Panc1 (cell line): ENCODE measurements at regions not wholly inside any gene's neighbourhood (a gene's known extent, or its start where the extent isn't known, plus 50 kb on each side); places are given as distances from the start of the nearest gene placed in this dataset.

Source experiments
- ATAC-seq: fragments of 200-7000 bp; cut with Tn5 transposase; 2 replicates; pipeline ENCODE4 v1.9.1; 2020; ENCODE audit warnings: mild to moderate bottlenecking, moderate library complexity
- BruUV-seq: library from RNA; stranded (reverse); fragments of 400-500 nt; replicated peaks from 2 replicates; lab custom pipeline; 2021; lab: Mats Ljungman, UMichigan
- CTCF ChIA-PET: fragments of 300-600 bp; sonication (Branson Sonifier 250); formaldehyde crosslinking; loops from one replicate; lab custom pipeline; 2022; ENCODE audit warnings: antibody characterized with exemption; lab: Charles Lee
- POLR2A ChIA-PET: fragments of 300-600 bp; sonication (Branson Sonifier 250); formaldehyde crosslinking; loops from one replicate; lab custom pipeline; 2022; ENCODE audit warnings: antibody characterized with exemption; lab: Charles Lee
- DNase-seq: peaks from one replicate; pipeline ENCODE4 v3.0.0-alpha.2; 2010; ENCODE audit warnings: low read depth, low spot score
- H3K27ac ChIP-seq: 2 replicates; pipeline ENCODE4 v1.5.1; 2011; ENCODE audit warnings: mild to moderate bottlenecking, low read length, inconsistent platforms
- H3K27me3 ChIP-seq: fragments of 200-500 bp; sonication (Bioruptor generic); 2 replicates; pipeline ENCODE4 v1.6.0; 2014; ENCODE audit warnings: low read length, inconsistent platforms; ENCODE audit not compliant: control insufficient read depth, insufficient read depth
- H3K36me3 ChIP-seq: fragments of 200-500 bp; sonication (Bioruptor generic); 2 replicates; pipeline ENCODE4 v1.5.1; 2014; ENCODE audit warnings: inconsistent platforms, mild to moderate bottlenecking, low read length, moderate library complexity; ENCODE audit not compliant: control insufficient read depth, insufficient read depth
- H3K4me1 ChIP-seq: 2 replicates; pipeline ENCODE4 v1.5.1; 2011; ENCODE audit warnings: inconsistent platforms, mild to moderate bottlenecking, low read length, moderate library complexity; ENCODE audit not compliant: control insufficient read depth, insufficient read depth
- H3K4me3 ChIP-seq, 2 experiments: 2 replicates each; pipeline ENCODE4 v1.5.1; 2011 to 2012; ENCODE audit warnings: low read depth in 2 of 2, low read length in 2 of 2, mild to moderate bottlenecking in 2 of 2, inconsistent platforms in 1 of 2, moderate library complexity in 1 of 2
- H3K9me3 ChIP-seq: fragments of 200-500 bp; sonication (Bioruptor generic); 2 replicates; pipeline ENCODE4 v1.5.1; 2014; ENCODE audit warnings: low read depth, mild to moderate bottlenecking, inconsistent platforms, low read length, moderate library complexity; ENCODE audit not compliant: control insufficient read depth, insufficient read depth
- POLR2AphosphoS5 ChIP-seq: IDR thresholded peaks from 2 replicates; pipeline ENCODE4 v1.6.1; 2012; ENCODE audit warnings: mild to moderate bottlenecking, low read depth, low read length, moderate library complexity
- SIN3A ChIP-seq: IDR thresholded peaks from 2 replicates; pipeline ENCODE4 v1.6.1; 2012; ENCODE audit warnings: low read depth, mild to moderate bottlenecking, low read length, moderate library complexity, borderline replicate concordance; ENCODE audit not compliant: insufficient read depth
- TCF7L2 ChIP-seq: IDR thresholded peaks from 2 replicates; pipeline ENCODE4 v1.6.1; 2011; ENCODE audit warnings: mild to moderate bottlenecking, low read depth, low read length, inconsistent platforms
- in situ Hi-C: cut with HindIII; loops from 2 replicates; pipeline ENCODE4 v1.10.0; 2016; ENCODE audit warnings: low sequenced_read_pairs, low pct_unique_long_range_greater_than_20kb
- intact Hi-C: fragments of 100-400 bp; cut with micrococcal nuclease; formaldehyde crosslinking; loops from one replicate; pipeline ENCODE4 v1.10.0; 2022; ENCODE audit not compliant: unreplicated experiment
- TF ChIP-seq, protein P1 (sequence below), 2 experiments: IDR thresholded peaks; 2 replicates each; pipeline ENCODE4 v1.6.1; 2011 to 2012; ENCODE audit warnings: low read depth in 2 of 2, control low read depth in 1 of 2, low read length in 1 of 2, mild to moderate bottlenecking in 1 of 2, moderate library complexity in 1 of 2; ENCODE audit not compliant: insufficient read depth in 1 of 2
- TF ChIP-seq, protein P2 (sequence below): fragments of 450-650 bp; IDR thresholded peaks from 2 replicates; pipeline ENCODE4 v1.5.1; 2017; ENCODE audit warnings: mild to moderate bottlenecking

DNA sequence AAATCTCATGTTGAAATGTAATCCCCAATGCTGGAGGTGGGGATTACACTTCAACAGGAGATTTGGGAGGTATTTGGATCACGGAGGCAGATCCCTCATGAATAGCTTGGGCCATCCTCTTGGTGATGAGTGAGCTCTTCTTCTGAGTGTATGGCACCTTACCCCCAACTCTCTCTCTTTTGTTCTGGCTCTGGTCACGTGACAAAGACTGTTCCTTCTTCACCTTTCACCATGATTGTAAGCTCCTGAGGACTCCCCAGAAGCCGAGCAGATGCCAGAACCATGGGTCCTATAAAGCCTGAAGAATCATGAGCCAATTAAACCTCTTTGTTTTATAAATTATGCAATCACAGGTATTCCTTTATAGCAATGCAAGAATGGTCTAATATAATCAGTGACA is 684.2 kb downstream of the LIG4 start:
- Histone ChIP-seq H3K4me3 (no peak overlapping the region), H3K9me3 (no peaks in the 10 kb centered on the region), H3K27me3 (no peaks in the 10 kb centered on the region), H3K4me1 (no peaks in the 10 kb centered on the region), H3K27ac (no peak overlapping the region), H3K36me3 (no peaks in the 10 kb centered on the region)
- ChIA-PET POLR2A (no interaction called here), CTCF (no interaction called here)
- in situ Hi-C loops: no loop called here
- no peak for TF ChIP-seq POLR2AphosphoS5
- TF ChIP-seq TCF7L2: no peak
- TF ChIP-seq, protein P1, sequence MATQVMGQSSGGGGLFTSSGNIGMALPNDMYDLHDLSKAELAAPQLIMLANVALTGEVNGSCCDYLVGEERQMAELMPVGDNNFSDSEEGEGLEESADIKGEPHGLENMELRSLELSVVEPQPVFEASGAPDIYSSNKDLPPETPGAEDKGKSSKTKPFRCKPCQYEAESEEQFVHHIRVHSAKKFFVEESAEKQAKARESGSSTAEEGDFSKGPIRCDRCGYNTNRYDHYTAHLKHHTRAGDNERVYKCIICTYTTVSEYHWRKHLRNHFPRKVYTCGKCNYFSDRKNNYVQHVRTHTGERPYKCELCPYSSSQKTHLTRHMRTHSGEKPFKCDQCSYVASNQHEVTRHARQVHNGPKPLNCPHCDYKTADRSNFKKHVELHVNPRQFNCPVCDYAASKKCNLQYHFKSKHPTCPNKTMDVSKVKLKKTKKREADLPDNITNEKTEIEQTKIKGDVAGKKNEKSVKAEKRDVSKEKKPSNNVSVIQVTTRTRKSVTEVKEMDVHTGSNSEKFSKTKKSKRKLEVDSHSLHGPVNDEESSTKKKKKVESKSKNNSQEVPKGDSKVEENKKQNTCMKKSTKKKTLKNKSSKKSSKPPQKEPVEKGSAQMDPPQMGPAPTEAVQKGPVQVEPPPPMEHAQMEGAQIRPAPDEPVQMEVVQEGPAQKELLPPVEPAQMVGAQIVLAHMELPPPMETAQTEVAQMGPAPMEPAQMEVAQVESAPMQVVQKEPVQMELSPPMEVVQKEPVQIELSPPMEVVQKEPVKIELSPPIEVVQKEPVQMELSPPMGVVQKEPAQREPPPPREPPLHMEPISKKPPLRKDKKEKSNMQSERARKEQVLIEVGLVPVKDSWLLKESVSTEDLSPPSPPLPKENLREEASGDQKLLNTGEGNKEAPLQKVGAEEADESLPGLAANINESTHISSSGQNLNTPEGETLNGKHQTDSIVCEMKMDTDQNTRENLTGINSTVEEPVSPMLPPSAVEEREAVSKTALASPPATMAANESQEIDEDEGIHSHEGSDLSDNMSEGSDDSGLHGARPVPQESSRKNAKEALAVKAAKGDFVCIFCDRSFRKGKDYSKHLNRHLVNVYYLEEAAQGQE (IDR thresholded peaks at IDR 0.05; ENCODE audit: insufficient read depth in 1 of 2, low read depth in 2 of 2, low read length in 1 of 2): no peak
- TF ChIP-seq, protein P2, sequence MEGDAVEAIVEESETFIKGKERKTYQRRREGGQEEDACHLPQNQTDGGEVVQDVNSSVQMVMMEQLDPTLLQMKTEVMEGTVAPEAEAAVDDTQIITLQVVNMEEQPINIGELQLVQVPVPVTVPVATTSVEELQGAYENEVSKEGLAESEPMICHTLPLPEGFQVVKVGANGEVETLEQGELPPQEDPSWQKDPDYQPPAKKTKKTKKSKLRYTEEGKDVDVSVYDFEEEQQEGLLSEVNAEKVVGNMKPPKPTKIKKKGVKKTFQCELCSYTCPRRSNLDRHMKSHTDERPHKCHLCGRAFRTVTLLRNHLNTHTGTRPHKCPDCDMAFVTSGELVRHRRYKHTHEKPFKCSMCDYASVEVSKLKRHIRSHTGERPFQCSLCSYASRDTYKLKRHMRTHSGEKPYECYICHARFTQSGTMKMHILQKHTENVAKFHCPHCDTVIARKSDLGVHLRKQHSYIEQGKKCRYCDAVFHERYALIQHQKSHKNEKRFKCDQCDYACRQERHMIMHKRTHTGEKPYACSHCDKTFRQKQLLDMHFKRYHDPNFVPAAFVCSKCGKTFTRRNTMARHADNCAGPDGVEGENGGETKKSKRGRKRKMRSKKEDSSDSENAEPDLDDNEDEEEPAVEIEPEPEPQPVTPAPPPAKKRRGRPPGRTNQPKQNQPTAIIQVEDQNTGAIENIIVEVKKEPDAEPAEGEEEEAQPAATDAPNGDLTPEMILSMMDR: no peak
- no peak for TF ChIP-seq SIN3A
- intact Hi-C loops: no loop called here
- no TSS peak for BruUV-seq
- no peak for ATAC-seq
- no peak for DNase-seq

DNA sequence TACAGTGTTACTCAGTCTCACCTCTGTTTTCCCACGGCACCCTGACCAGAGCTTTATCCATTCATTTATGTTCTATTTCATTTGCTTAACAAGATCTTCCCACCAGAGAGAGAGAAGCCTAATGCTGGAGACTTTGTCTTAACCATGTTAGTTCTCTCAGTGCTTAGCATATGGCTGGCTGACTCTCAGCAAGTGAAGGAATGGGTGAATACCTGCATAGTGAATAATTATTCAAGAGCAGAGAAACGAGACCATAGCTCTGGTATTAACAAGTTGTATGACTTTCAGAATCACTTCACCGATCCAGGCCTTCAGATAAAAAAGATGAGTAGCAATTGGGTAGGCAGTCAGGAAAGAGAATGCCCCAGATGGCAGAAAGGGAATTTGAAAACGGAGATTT is 686.3 kb downstream of the LIG4 start:
- TF ChIP-seq SIN3A: no peak
- no peak for TF ChIP-seq TCF7L2
- TF ChIP-seq, protein P2: no peak
- no peak for TF ChIP-seq POLR2AphosphoS5
- TF ChIP-seq, protein P1 (IDR thresholded peaks at IDR 0.05; ENCODE audit: insufficient read depth in 1 of 2, low read depth in 2 of 2, low read length in 1 of 2): no peak
- no peaks in the 10 kb centered on the region for H3K4me1 ChIP-seq
- in situ Hi-C loops (no loop called here), intact Hi-C loops (no loop called here)
- H3K27ac ChIP-seq: no peak overlapping the region
- POLR2A ChIA-PET: no interaction called here
- no TSS peak for BruUV-seq
- no peak overlapping the region for H3K4me3 ChIP-seq
- CTCF ChIA-PET: no interaction called here
- H3K36me3 ChIP-seq: no peaks in the 10 kb centered on the region
- no peaks in the 10 kb centered on the region for H3K27me3 ChIP-seq
- ATAC-seq (no peak), DNase-seq (no peak)
- H3K9me3 ChIP-seq: no peaks in the 10 kb centered on the region
